IPS DF 6.9 (cell line): ENCODE measurements at regions not wholly inside any gene's neighbourhood (a gene's known extent, or its start where the extent isn't known, plus 50 kb on each side); places are given as distances from the start of the nearest gene placed in this dataset.
"Not testable (repeated sequence)": the region's sequence is repeated elsewhere in the genome, so short reads cannot be mapped to it uniquely, and the experiment has no call there.

Experiments used
- DNase-seq: peaks from one replicate; pipeline ENCODE4 v3.0.0-alpha.2; 2013; ENCODE audit warnings: low read depth, low spot score
- H3K27ac ChIP-seq: one replicate; pipeline ENCODE4 v1.5.1; 2013; ENCODE audit warnings: low read length, control low read depth
- H3K27me3 ChIP-seq: 2 replicates; pipeline ENCODE4 v1.6.1; 2013; ENCODE audit warnings: mild to moderate bottlenecking, low read length; ENCODE audit not compliant: control insufficient read depth, insufficient read depth
- H3K36me3 ChIP-seq: 2 replicates; pipeline ENCODE4 v1.6.1; 2013; ENCODE audit warnings: low read length; ENCODE audit not compliant: control insufficient read depth, insufficient read depth
- H3K4me1 ChIP-seq: 2 replicates; pipeline ENCODE4 v1.6.1; 2013; ENCODE audit warnings: low read length; ENCODE audit not compliant: control insufficient read depth, insufficient read depth
- H3K4me3 ChIP-seq: 2 replicates; pipeline ENCODE4 v1.5.1; 2013; ENCODE audit warnings: mild to moderate bottlenecking, low read length
- H3K9me3 ChIP-seq: 2 replicates; pipeline ENCODE4 v1.6.1; 2013; ENCODE audit warnings: low read length, inconsistent platforms; ENCODE audit not compliant: control insufficient read depth, insufficient read depth
- WGBS: extraction: QIAGEN DNeasy Blood & Tissue Kit; methylation state at CpG from one replicate; pipeline ENCODE4 v1.1.7; 2013; ENCODE audit warnings: mixed read lengths, missing lambda C conversion rate; ENCODE audit not compliant: insufficient read length, insufficient coverage; 5-methylcytosine and 5-hydroxymethylcytosine counted together

- not testable (repeated sequence) for H3K4me3 ChIP-seq, DNase-seq, H3K27ac ChIP-seq, H3K4me1 ChIP-seq, H3K27me3 ChIP-seq, H3K36me3 ChIP-seq
- H3K9me3 ChIP-seq, result peaks cover 14% of the 10 kb centered on the region
- no CpG with 5 or more reads among the region's 14 CpGs for WGBS
Measured at GRCh38 chr14:105623178-105623577, 96.8 kb downstream of the TMEM121 start.

GRCh38 chr14:105624346-105624745 lies 98.0 kb downstream of the TMEM121 start:
- no CpG with 5 or more reads among the region's 22 CpGs for WGBS
- not testable (repeated sequence) for H3K4me1 ChIP-seq, H3K36me3 ChIP-seq, H3K27me3 ChIP-seq, H3K4me3 ChIP-seq, H3K27ac ChIP-seq, DNase-seq
- H3K9me3 ChIP-seq, result peaks cover 14% of the 10 kb centered on the region

DNA sequence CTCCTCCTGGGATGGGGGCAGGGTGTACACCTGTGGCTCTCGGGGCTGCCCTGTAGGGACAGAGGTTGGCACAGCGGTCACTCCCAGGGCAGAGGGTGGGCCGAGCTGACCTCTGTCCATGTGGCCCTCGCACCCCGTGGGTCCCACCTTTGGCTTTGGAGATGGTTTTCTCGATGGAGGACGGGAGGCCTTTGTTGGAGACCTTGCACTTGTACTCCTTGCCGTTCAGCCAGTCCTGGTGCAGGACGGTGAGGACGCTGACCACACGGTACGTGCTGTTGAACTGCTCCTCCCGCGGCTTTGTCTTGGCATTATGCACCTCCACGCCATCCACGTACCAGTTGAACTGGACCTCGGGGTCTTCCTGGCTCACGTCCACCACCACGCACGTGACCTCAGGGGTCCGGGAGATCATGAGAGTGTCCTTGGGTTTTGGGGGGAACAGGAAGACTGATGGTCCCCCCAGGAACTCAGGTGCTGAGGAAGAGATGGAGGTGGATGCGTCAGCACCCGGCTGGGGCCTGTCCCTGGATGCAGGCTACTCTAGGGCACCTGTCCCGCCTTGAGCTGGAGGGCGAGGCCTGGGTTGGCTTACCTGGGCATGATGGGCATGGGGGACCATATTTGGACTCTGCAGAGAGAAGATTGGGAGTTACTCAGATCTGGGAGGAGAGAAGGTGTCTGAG lies 98.5 kb downstream of the TMEM121 start:
- H3K4me1 ChIP-seq, H3K4me3 ChIP-seq, H3K27me3 ChIP-seq, H3K27ac ChIP-seq, H3K36me3 ChIP-seq, DNase-seq: not testable (repeated sequence)
- H3K9me3 ChIP-seq, result peaks cover 15% of the 10 kb centered on the region
- WGBS, result no CpG with 5 or more reads among the region's 25 CpGs

DNA sequence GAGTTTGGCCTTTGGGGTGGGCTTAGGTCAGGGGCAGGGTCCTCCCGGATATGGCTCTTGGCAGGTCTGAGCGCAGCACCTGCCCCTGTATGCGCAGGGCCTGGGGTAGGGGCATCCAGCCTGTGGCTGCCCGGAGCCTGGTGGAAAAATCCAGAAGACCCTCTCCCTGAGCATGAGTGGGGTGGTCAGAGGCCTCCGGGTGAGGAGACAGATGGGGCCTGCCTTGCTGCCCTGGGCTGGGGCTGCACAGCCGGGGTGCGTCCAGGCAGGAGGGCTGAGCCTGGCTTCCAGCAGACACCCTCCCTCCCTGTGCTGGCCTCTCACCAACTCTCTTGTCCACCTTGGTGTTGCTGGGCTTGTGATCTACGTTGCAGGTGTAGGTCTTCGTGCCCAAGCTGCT lies 99.1 kb downstream of the TMEM121 start:
- H3K9me3 ChIP-seq, result peaks cover 15% of the 10 kb centered on the region
- H3K27ac ChIP-seq, H3K4me3 ChIP-seq, H3K27me3 ChIP-seq, H3K36me3 ChIP-seq, H3K4me1 ChIP-seq, DNase-seq: not testable (repeated sequence)
- no CpG with 5 or more reads among the region's 9 CpGs for WGBS

DNA sequence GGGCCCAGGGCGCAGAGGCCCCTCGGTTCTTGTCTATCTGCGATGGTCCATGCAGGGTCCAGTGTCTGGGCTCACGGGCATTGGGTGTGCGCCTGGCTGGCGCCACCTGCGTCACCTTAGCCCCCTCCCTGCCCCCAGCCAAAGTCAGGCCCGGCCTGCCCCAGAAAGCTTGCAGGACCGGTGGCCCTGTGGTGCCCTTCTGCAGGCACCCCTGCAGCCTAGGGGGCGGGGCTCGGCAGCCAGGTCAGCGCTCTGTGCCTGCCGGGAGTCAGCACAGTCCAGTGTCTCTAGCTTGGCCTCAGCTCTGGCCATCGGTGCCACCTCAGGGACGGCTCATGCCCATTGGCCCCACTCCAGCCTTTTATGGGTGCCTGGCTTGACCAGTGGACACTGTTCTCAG lies 99.7 kb downstream of the TMEM121 start:
- not testable (repeated sequence) for H3K27ac ChIP-seq, DNase-seq, H3K27me3 ChIP-seq, H3K4me1 ChIP-seq, H3K4me3 ChIP-seq, H3K36me3 ChIP-seq
- WGBS, result no CpG with 5 or more reads among the region's 15 CpGs
- peaks cover 17% of the 10 kb centered on the region for H3K9me3 ChIP-seq

- H3K9me3 ChIP-seq, result peaks cover 14% of the 10 kb centered on the region
- H3K4me1 ChIP-seq, H3K27ac ChIP-seq, DNase-seq, H3K27me3 ChIP-seq, H3K36me3 ChIP-seq, H3K4me3 ChIP-seq: not testable (repeated sequence)
- no CpG with 5 or more reads among the region's 5 CpGs for WGBS
Measured at GRCh38 chr14:105626651-105627050, 100.3 kb downstream of the TMEM121 start.

- not testable (repeated sequence) for H3K27me3 ChIP-seq, H3K27ac ChIP-seq, H3K4me3 ChIP-seq, H3K36me3 ChIP-seq, DNase-seq, H3K4me1 ChIP-seq
- peaks cover 15% of the 10 kb centered on the region for H3K9me3 ChIP-seq
- WGBS, result no CpG with 5 or more reads among the region's 6 CpGs
Measured at GRCh38 chr14:105627287-105627686, 100.9 kb downstream of the TMEM121 start.

- H3K4me3 ChIP-seq, result no peak overlapping the region
Measured at GRCh38 chr14:105627701-105628100, 101.3 kb downstream of the TMEM121 start.

DNA sequence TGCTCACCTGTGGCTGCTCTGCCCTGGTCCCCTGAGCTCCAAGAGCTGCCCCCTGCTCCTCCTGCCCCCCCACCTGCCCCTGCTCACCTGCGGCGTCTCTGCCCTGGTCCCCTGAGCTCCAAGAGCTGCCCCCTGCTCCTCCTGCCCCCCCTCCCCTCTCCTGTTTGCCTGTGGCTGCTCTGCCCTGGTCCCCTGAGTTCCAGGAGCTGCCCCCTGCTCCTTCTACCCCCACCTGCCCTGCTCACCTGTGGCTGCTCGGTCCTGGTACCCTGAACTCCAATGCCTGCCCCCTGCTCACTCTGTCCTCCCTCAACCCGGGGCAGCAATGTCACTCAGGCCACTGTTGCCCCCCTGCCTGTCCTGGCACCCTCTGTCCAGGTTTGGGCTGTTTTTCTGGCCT lies 101.7 kb downstream of the TMEM121 start:
- not testable (repeated sequence) for H3K4me1 ChIP-seq, H3K27me3 ChIP-seq, H3K36me3 ChIP-seq, DNase-seq, H3K27ac ChIP-seq, H3K4me3 ChIP-seq
- WGBS, result no CpG with 5 or more reads among the region's 4 CpGs
- H3K9me3 ChIP-seq, result peaks cover 15% of the 10 kb centered on the region

More at GRCh38 chr14:105627701-105628100, 101.3 kb downstream of the TMEM121 start:
- Histone ChIP-seq H3K9me3 (peaks cover 15% of the 10 kb centered on the region), H3K27me3 (no peaks in the 10 kb centered on the region), H3K27ac (no peak overlapping the region), H3K36me3 (no peaks in the 10 kb centered on the region), H3K4me1 (no peaks in the 10 kb centered on the region)
- WGBS, result no CpG with 5 or more reads among the region's 10 CpGs
- no peak for DNase-seq

- H3K4me3 ChIP-seq, H3K4me1 ChIP-seq, H3K27me3 ChIP-seq, H3K36me3 ChIP-seq, H3K27ac ChIP-seq, DNase-seq: not testable (repeated sequence)
- WGBS, result no CpG with 5 or more reads among the region's 11 CpGs
- H3K9me3 ChIP-seq, result peaks cover 15% of the 10 kb centered on the region
Measured at GRCh38 chr14:105628531-105629067, 102.2 kb downstream of the TMEM121 start.
